Thyroid gland (tissue), 4 donors: ENCODE measurements at regions not wholly inside any gene's neighbourhood (a gene's known extent, or its start where the extent isn't known, plus 50 kb on each side); places are given as distances from the start of the nearest gene placed in this dataset.
"Not testable (repeated sequence)": the region's sequence is repeated elsewhere in the genome, so short reads cannot be mapped to it uniquely, and the experiment has no call there.

Experiments used
- POLR2A ChIP-seq, 2 donors: fragments of 450-650 bp; IDR thresholded peaks; one replicate each; pipeline ENCODE4 v1.6.1; 2017; ENCODE audit warnings: antibody characterized with exemption in 2 of 2, mild to moderate bottlenecking in 2 of 2, moderate library complexity in 1 of 2
- TF ChIP-seq, protein P1 (sequence below), 6 experiments: fragments of 200-600 bp in 3 of 6; fragments of 450-650 bp in 3 of 6; sonication (generic) in 3 of 6; IDR thresholded peaks; one replicate each; pipeline ENCODE4 v1.5.1; 2016 to 2019; ENCODE audit warnings: antibody characterized with exemption in 6 of 6, mild to moderate bottlenecking in 2 of 6, inconsistent platforms in 1 of 6, moderate library complexity in 1 of 6

DNA sequence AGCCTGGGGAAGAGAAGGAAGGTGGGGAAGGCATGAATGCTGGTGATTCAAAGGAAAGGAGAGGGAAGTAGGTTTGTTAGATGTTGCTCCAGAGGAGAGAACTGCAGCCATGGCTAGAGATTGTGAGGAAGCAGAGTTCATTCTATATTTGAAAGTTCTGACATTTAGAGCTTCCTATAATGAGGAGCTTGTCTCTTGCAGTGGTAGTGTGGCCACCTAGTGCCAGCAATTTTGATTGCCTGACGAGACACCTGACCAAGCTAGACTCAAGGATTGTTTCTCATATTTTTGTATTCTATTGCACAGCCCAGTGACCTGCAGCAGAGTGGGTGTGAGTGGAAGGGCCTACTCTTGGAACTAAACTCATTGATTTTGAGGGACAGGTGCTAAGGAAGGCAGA lies 116.2 kb upstream of the GOLGA6L4 start:
- TF ChIP-seq, protein P1, sequence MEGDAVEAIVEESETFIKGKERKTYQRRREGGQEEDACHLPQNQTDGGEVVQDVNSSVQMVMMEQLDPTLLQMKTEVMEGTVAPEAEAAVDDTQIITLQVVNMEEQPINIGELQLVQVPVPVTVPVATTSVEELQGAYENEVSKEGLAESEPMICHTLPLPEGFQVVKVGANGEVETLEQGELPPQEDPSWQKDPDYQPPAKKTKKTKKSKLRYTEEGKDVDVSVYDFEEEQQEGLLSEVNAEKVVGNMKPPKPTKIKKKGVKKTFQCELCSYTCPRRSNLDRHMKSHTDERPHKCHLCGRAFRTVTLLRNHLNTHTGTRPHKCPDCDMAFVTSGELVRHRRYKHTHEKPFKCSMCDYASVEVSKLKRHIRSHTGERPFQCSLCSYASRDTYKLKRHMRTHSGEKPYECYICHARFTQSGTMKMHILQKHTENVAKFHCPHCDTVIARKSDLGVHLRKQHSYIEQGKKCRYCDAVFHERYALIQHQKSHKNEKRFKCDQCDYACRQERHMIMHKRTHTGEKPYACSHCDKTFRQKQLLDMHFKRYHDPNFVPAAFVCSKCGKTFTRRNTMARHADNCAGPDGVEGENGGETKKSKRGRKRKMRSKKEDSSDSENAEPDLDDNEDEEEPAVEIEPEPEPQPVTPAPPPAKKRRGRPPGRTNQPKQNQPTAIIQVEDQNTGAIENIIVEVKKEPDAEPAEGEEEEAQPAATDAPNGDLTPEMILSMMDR (IDR thresholded peaks at IDR 0.05) = peak in 3 of 6 experiments; percentile 17 to 24 (median 17)
- not testable (repeated sequence) for TF ChIP-seq POLR2A (IDR thresholded peaks at IDR 0.05)
